ENCODE measurements at regions not wholly inside any gene's neighbourhood (a gene's known extent, or its start where the extent isn't known, plus 50 kb on each side); places are given as distances from the start of the nearest gene placed in this dataset.

GRCh38 chr18:34633368-34633767, 76.7 kb upstream of the DTNA start:
- H3K36me3 ChIP-seq (ENCODE audit: insufficient read depth, insufficient read length, low read length), result no peaks in the 10 kb centered on the region
- H3K9me3 ChIP-seq (ENCODE audit: insufficient read depth, low read length), result no peaks in the 10 kb centered on the region
- DNase-seq (ENCODE audit: low read depth, low spot score), result no peak
- no peak overlapping the region for H3K4me3 ChIP-seq (ENCODE audit: insufficient read length, low read depth)
- H3K27me3 ChIP-seq (ENCODE audit: insufficient read depth, insufficient read length), result no peaks in the 10 kb centered on the region
- no peaks in the 10 kb centered on the region for H3K4me1 ChIP-seq (ENCODE audit: insufficient read depth, insufficient read length)
- no peak for TF ChIP-seq ZNF274 (IDR thresholded peaks at IDR 0.05; ENCODE audit: low read depth, low read length)
- no peak overlapping the region for H3K9ac ChIP-seq (ENCODE audit: insufficient read length, low read depth)

GRCh38 chr18:34637094-34637801, 72.8 kb upstream of the DTNA start:
- Histone ChIP-seq H3K27me3 (ENCODE audit: insufficient read depth, insufficient read length) (no peaks in the 10 kb centered on the region), H3K9ac (ENCODE audit: insufficient read length, low read depth) (no peak overlapping the region), H3K36me3 (ENCODE audit: insufficient read depth, insufficient read length, low read length) (no peaks in the 10 kb centered on the region), H3K4me3 (ENCODE audit: insufficient read length, low read depth) (no peak overlapping the region), H3K4me1 (ENCODE audit: insufficient read depth, insufficient read length) (no peaks in the 10 kb centered on the region), H3K9me3 (ENCODE audit: insufficient read depth, low read length) (no peaks in the 10 kb centered on the region)
- no peak for DNase-seq (ENCODE audit: low read depth, low spot score)
- no peak for TF ChIP-seq ZNF274 (IDR thresholded peaks at IDR 0.05; ENCODE audit: low read depth, low read length)
- TF ChIP-seq SUZ12 (IDR thresholded peaks at IDR 0.05; ENCODE audit: extremely low read depth, insufficient read depth, insufficient read length), result no peak
- TF ChIP-seq YY1 (IDR thresholded peaks at IDR 0.05; ENCODE audit: insufficient read depth, insufficient read length), result no peak

- DNase-seq (ENCODE audit: low read depth, low spot score), result no peak
- H3K27me3 ChIP-seq (ENCODE audit: insufficient read depth, insufficient read length), result no peaks in the 10 kb centered on the region
- no peak overlapping the region for H3K4me3 ChIP-seq (ENCODE audit: insufficient read length, low read depth)
- TF ChIP-seq ZNF274 (IDR thresholded peaks at IDR 0.05; ENCODE audit: low read depth, low read length) (no peak), YY1 (IDR thresholded peaks at IDR 0.05; ENCODE audit: insufficient read depth, insufficient read length) (no peak), SUZ12 (IDR thresholded peaks at IDR 0.05; ENCODE audit: extremely low read depth, insufficient read depth, insufficient read length) (no peak)
- no peaks in the 10 kb centered on the region for H3K36me3 ChIP-seq (ENCODE audit: insufficient read depth, insufficient read length, low read length)
- H3K9me3 ChIP-seq (ENCODE audit: insufficient read depth, low read length), result no peaks in the 10 kb centered on the region
- H3K9ac ChIP-seq (ENCODE audit: insufficient read length, low read depth), result no peak overlapping the region
- no peaks in the 10 kb centered on the region for H3K4me1 ChIP-seq (ENCODE audit: insufficient read depth, insufficient read length)
These were observed 70.4 kb upstream of the DTNA start for GRCh38 chr18:34639687-34640086.

- Histone ChIP-seq H3K36me3 (ENCODE audit: insufficient read depth, insufficient read length, low read length) (no peaks in the 10 kb centered on the region), H3K9ac (ENCODE audit: insufficient read length, low read depth) (no peak overlapping the region), H3K9me3 (ENCODE audit: insufficient read depth, low read length) (no peaks in the 10 kb centered on the region), H3K4me3 (ENCODE audit: insufficient read length, low read depth) (no peak overlapping the region), H3K27me3 (ENCODE audit: insufficient read depth, insufficient read length) (no peaks in the 10 kb centered on the region), H3K4me1 (ENCODE audit: insufficient read depth, insufficient read length) (no peaks in the 10 kb centered on the region)
- no peak for DNase-seq (ENCODE audit: low read depth, low spot score)
- TF ChIP-seq SUZ12 (IDR thresholded peaks at IDR 0.05; ENCODE audit: extremely low read depth, insufficient read depth, insufficient read length) (no peak), YY1 (IDR thresholded peaks at IDR 0.05; ENCODE audit: insufficient read depth, insufficient read length) (no peak), ZNF274 (IDR thresholded peaks at IDR 0.05; ENCODE audit: low read depth, low read length) (no peak)
These were observed 69.8 kb upstream of the DTNA start for GRCh38 chr18:34640276-34640675.

- Histone ChIP-seq H3K9me3 (ENCODE audit: insufficient read depth, low read length) (peaks cover 6% of the 10 kb centered on the region; the same call in 1 of the 2 replicates), H3K9ac (ENCODE audit: insufficient read length, low read depth) (no peak overlapping the region), H3K36me3 (ENCODE audit: insufficient read depth, insufficient read length, low read length) (no peaks in the 10 kb centered on the region), H3K4me3 (ENCODE audit: insufficient read length, low read depth) (no peak overlapping the region), H3K27me3 (ENCODE audit: insufficient read depth, insufficient read length) (no peaks in the 10 kb centered on the region), H3K4me1 (ENCODE audit: insufficient read depth, insufficient read length) (no peaks in the 10 kb centered on the region)
- TF ChIP-seq ZNF274 (IDR thresholded peaks at IDR 0.05; ENCODE audit: low read depth, low read length) (no peak), YY1 (IDR thresholded peaks at IDR 0.05; ENCODE audit: insufficient read depth, insufficient read length) (no peak), SUZ12 (IDR thresholded peaks at IDR 0.05; ENCODE audit: extremely low read depth, insufficient read depth, insufficient read length) (no peak)
- no peak for DNase-seq (ENCODE audit: low read depth, low spot score)
These were observed 66.1 kb upstream of the DTNA start for GRCh38 chr18:34643989-34644388.

GRCh38 chr18:34647251-34647650, 62.8 kb upstream of the DTNA start:
- H3K36me3 ChIP-seq (ENCODE audit: insufficient read depth, insufficient read length, low read length), result no peaks in the 10 kb centered on the region
- no peaks in the 10 kb centered on the region for H3K27me3 ChIP-seq (ENCODE audit: insufficient read depth, insufficient read length)
- H3K9me3 ChIP-seq (ENCODE audit: insufficient read depth, low read length), result peaks cover 6% of the 10 kb centered on the region; the same call in 1 of the 2 replicates
- DNase-seq (ENCODE audit: low read depth, low spot score), result no peak
- no peak overlapping the region for H3K4me3 ChIP-seq (ENCODE audit: insufficient read length, low read depth)
- TF ChIP-seq ZNF274 (IDR thresholded peaks at IDR 0.05; ENCODE audit: low read depth, low read length) (no peak), YY1 (IDR thresholded peaks at IDR 0.05; ENCODE audit: insufficient read depth, insufficient read length) (no peak)
- peaks cover 4% of the 10 kb centered on the region for H3K4me1 ChIP-seq (ENCODE audit: insufficient read depth, insufficient read length)
- no peak overlapping the region for H3K9ac ChIP-seq (ENCODE audit: insufficient read length, low read depth)

GRCh38 chr18:34648269-34648985, 61.7 kb upstream of the DTNA start:
- H3K4me3 ChIP-seq (ENCODE audit: insufficient read length, low read depth), result no peak overlapping the region
- DNase-seq (ENCODE audit: low read depth, low spot score), result no peak
- no peak overlapping the region for H3K9ac ChIP-seq (ENCODE audit: insufficient read length, low read depth)
- H3K4me1 ChIP-seq (ENCODE audit: insufficient read depth, insufficient read length), result peaks cover 4% of the 10 kb centered on the region
- peaks cover 6% of the 10 kb centered on the region; the same call in 1 of the 2 replicates for H3K9me3 ChIP-seq (ENCODE audit: insufficient read depth, low read length)
- no peaks in the 10 kb centered on the region for H3K36me3 ChIP-seq (ENCODE audit: insufficient read depth, insufficient read length, low read length)
- no peaks in the 10 kb centered on the region for H3K27me3 ChIP-seq (ENCODE audit: insufficient read depth, insufficient read length)
- TF ChIP-seq ZNF274 (IDR thresholded peaks at IDR 0.05; ENCODE audit: low read depth, low read length) (no peak), YY1 (IDR thresholded peaks at IDR 0.05; ENCODE audit: insufficient read depth, insufficient read length) (no peak)
